Kidney (tissue), 13 donors: ENCODE measurements at regions not wholly inside any gene's neighbourhood (a gene's known extent, or its start where the extent isn't known, plus 50 kb on each side); places are given as distances from the start of the nearest gene placed in this dataset.

ENCODE experiments used
- DNase-seq, 5 donors: peaks; one replicate each; pipeline ENCODE4 v3.0.0-alpha.2; 2013 to 2020
- FAIRE-seq: peaks from 2 replicates; lab custom pipeline; 2012; peaks lifted over from hg19 to GRCh38; lab: Jason Lieb, UNC
- H3K27ac ChIP-seq, 2 donors: one replicate each; pipeline ENCODE4 v1.7.0; 2013; ENCODE audit warnings: low read depth in 2 of 2, low read length in 2 of 2, inconsistent platforms in 1 of 2
- H3K27me3 ChIP-seq: one replicate; pipeline ENCODE4 v1.7.1; 2013; ENCODE audit warnings: low read length, inconsistent platforms; ENCODE audit not compliant: control insufficient read depth, insufficient read depth
- H3K36me3 ChIP-seq, 3 donors: one replicate each; pipeline versions ENCODE4 v1.7.0 to v1.7.1; 2013; ENCODE audit warnings: low read length in 3 of 3, control low read depth in 1 of 3, inconsistent platforms in 1 of 3; ENCODE audit not compliant: insufficient read depth in 3 of 3, control insufficient read depth in 2 of 3
- H3K4me1 ChIP-seq, 3 donors: one replicate each; pipeline versions ENCODE4 v1.7.0 to v1.7.1; 2013; ENCODE audit warnings: low read length in 3 of 3, inconsistent platforms in 1 of 3, low read depth in 1 of 3; ENCODE audit not compliant: control insufficient read depth in 2 of 3, insufficient read depth in 2 of 3
- H3K4me3 ChIP-seq, 3 donors: one replicate each; pipeline versions ENCODE4 v1.7.0 to v1.8.1; 2013; ENCODE audit warnings: low read length in 3 of 3, control low read depth in 1 of 3, inconsistent platforms in 1 of 3
- H3K9ac ChIP-seq, 3 donors: one replicate each; pipeline versions ENCODE4 v1.7.0 to v1.7.1; 2013; ENCODE audit warnings: low read length in 3 of 3, control low read depth in 1 of 3, inconsistent platforms in 1 of 3
- H3K9me3 ChIP-seq, 3 donors: one replicate each; pipeline versions ENCODE4 v1.7.0 to v1.7.1; 2013; ENCODE audit warnings: low read length in 3 of 3, control low read depth in 1 of 3, inconsistent platforms in 1 of 3; ENCODE audit not compliant: control insufficient read depth in 2 of 3, insufficient read depth in 1 of 3
- CTCF ChIP-seq: IDR thresholded peaks from 3 replicates; pipeline ENCODE4 v1.5.1; 2012; ENCODE audit warnings: mild to moderate bottlenecking, moderate library complexity, borderline replicate concordance; ENCODE audit not compliant: insufficient read depth; ENCODE audit errors: extremely low read depth
- intact Hi-C: fragments of 100-400 bp; cut with DNase I; formaldehyde crosslinking; loops from one replicate; pipeline ENCODE4 v1.11.1; 2022
- donor health status: control.
- donor health status: control.
- donor health status: control.
- donor health status: control.
- donor health status: control.
- donor health status: DM: yes; HTN: yes; CAD: no.
- donor health status: Normal renal cell carcinoma (clear cell type).

DNA sequence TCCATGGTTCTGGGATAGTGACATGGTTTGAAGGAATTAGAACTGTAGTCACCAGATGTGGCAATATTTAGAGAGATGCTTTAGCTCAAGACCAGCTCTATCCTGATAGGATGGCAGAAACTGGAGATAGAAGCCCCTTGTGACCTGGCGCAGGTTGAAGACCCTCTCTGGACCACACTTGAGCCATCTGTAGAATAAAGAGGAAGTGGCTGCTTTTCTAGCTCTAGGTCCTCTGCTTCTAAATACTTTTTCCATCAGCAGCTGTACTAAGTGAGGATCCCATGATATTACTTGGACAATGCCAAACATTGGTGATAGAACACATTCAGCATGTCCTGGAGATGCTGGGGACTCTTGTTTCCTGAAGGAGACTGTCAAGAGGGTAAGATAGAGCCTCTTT lies 172.6 kb downstream of the PDCD6IP start:
- no peak for DNase-seq
- Histone ChIP-seq H3K9me3 (peaks cover 0 to 2% (median 0%) of the 10 kb centered on the region in 3 donors), H3K4me3 (no peak overlapping the region), H3K9ac (no peak overlapping the region), H3K36me3 (no peaks in the 10 kb centered on the region), H3K4me1 (no peaks in the 10 kb centered on the region), H3K27ac (no peak overlapping the region), H3K27me3 (no peaks in the 10 kb centered on the region)
- TF ChIP-seq CTCF = no peak
- intact Hi-C loops = no loop called here
- FAIRE-seq = no peak

- no peak for DNase-seq
- Histone ChIP-seq H3K36me3 (no peaks in the 10 kb centered on the region), H3K27me3 (no peaks in the 10 kb centered on the region), H3K4me3 (no peak overlapping the region), H3K4me1 (no peaks in the 10 kb centered on the region), H3K9me3 (peaks cover 0 to under 1% (median 0%) of the 10 kb centered on the region in 3 donors), H3K27ac (no peak overlapping the region), H3K9ac (no peak overlapping the region)
- intact Hi-C loops = no loop called here
- no peak for FAIRE-seq
- TF ChIP-seq CTCF = no peak
These were observed 177.0 kb downstream of the PDCD6IP start for GRCh38 chr3:33975463-33975862.

- Histone ChIP-seq H3K9me3 (no peaks in the 10 kb centered on the region), H3K4me1 (no peaks in the 10 kb centered on the region), H3K27me3 (no peaks in the 10 kb centered on the region), H3K4me3 (no peak overlapping the region), H3K27ac (no peak overlapping the region), H3K36me3 (no peaks in the 10 kb centered on the region), H3K9ac (no peak overlapping the region)
- no peak for DNase-seq
- TF ChIP-seq CTCF = no peak
- intact Hi-C loops = no loop called here
- FAIRE-seq = no peak
These were observed 178.8 kb downstream of the PDCD6IP start for GRCh38 chr3:33977227-33977626.

- no peaks in the 10 kb centered on the region for H3K36me3 ChIP-seq
- no peaks in the 10 kb centered on the region for H3K9me3 ChIP-seq
- FAIRE-seq (no peak), DNase-seq (peak in 2 of 5 donors; percentile 51 to 69)
- H3K4me3 ChIP-seq = no peak overlapping the region
- H3K27ac ChIP-seq = no peak overlapping the region
- TF ChIP-seq CTCF = peak; percentile 50
- no peaks in the 10 kb centered on the region for H3K4me1 ChIP-seq
- no peaks in the 10 kb centered on the region for H3K27me3 ChIP-seq
- no peak overlapping the region for H3K9ac ChIP-seq
- intact Hi-C loops = no loop called here
These were observed 181.8 kb downstream of the PDCD6IP start for GRCh38 chr3:33980252-33980651.
